ENCODE measurements at regions not wholly inside any gene's neighbourhood (a gene's known extent, or its start where the extent isn't known, plus 50 kb on each side); places are given as distances from the start of the nearest gene placed in this dataset.

GRCh38 chr13:21822029-21822428, 151.2 kb downstream of the FGF9 start:
- no peak for DNase-seq

DNA sequence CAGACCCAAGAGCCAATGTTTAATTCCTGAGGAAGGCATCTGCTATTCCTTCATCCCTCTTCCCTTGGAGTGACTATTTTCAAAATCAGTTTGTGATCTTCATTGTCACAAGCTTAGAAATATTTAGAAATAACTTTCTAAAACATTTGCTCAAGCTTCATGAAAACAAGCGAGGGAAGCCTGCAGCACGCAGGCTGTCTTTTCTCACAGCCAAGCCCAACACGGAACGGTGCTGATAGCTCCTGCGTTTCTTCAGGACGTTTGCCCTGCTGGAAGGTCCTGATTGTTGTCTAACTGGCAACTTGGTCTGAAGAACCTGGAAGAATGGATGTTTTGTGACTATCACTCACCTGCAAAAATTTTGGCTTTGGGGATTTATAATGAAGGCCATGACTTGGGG, 152.5 kb downstream of the FGF9 start:
- no peak for DNase-seq

- no peak for DNase-seq
Observed at GRCh38 chr13:21823949-21824348, 153.1 kb downstream of the FGF9 start.

GRCh38 chr13:21825186-21825585, 154.3 kb downstream of the FGF9 start:
- no peak for DNase-seq

DNA sequence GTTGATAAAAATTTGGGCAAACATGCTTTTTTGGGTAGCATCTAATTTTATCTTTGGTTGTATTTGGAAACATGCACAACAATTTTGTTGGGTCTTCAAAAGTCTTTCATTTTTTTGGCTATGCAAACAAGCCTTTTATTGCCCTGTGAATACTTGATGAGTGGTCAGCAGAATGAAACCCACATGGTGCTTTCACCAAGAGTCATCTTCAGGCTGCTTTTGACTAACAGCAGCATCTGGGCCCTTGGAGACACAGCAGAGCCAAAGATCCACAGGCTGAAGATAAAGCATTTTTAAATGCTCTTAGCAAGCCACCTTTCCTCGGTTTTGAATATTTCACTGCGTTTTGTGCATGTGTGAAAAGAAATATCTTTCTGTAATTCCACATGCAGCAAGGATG, 154.9 kb downstream of the FGF9 start:
- no peak for DNase-seq

- no peak for DNase-seq
Observed at GRCh38 chr13:21826214-21827015, 155.5 kb downstream of the FGF9 start.

DNA sequence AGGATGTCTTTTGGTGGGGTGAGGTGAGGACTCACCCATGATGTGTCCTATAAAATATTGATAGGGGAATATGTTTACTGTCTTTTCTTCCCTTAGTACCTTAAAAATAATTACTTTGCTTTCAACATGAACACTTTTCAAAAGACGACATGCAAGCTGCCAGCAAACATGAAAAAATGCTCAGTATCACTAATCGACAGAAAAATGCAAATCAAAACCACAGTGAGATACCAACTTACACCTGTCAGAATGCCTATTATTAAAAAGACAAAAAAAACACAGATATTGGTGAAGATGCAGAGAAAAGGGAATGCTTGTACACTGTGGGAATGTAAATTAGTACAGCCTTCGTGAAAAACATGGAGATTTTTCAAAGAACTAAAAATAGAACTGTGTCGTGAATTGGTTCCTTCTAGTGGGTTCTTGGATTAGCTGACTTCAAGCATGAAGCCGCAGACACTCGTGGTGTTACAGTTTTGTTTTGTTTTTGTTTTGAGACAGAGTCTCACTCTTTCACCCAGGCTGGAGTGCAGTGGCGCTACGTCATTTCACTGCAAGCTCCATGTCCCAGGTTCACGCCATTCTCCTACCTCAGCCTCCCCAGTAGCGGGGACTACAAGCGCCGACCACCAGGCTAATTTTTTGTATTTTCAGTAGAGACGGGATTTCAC, 160.9 kb downstream of the FGF9 start:
- no peak for DNase-seq

DNA sequence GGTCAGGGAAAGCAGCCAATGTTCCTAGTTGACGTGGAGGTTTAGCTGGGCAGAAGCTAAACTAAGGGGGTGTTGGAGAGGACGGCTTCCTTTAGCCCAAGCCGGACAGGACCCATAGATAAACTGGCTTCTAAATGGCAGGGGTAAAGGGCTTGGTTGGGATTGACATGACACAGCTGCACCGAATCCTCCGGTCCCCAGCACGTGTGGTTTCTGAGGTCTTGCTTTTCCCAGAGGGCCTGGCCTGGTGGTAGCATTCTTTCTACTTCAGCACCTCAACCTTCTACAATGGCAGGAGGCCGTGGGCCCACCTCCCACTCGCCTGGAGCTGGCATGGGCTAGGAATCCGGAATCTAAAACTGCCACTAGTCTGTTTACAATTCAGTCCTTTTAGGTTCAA, 163.0 kb downstream of the FGF9 start:
- DNase-seq = no peak

DNA sequence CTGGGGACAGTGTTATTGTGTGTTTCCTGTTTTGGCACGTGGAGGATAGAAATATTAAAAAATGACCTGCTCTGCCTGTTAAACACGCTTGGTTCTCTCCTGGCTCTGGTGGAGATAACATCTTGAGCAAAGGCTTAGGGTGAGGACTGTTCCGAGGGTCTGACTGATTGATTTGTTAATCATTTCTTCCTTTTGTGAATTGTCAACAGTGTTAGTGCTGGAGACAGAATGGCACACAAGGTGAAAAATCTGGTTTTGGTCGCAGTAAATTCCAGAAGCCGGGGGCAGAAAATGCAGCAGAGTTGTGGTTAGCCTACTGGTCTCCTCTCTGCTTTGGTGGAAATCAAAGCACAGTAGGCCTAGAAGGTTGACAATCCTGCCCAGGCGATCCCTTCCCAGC, 163.6 kb downstream of the FGF9 start:
- no peak for DNase-seq

- DNase-seq = no peak
Observed at GRCh38 chr13:21837288-21837687, 166.4 kb downstream of the FGF9 start.

- DNase-seq = no peak
Observed at GRCh38 chr13:21837841-21838551, 167.1 kb downstream of the FGF9 start.

DNA sequence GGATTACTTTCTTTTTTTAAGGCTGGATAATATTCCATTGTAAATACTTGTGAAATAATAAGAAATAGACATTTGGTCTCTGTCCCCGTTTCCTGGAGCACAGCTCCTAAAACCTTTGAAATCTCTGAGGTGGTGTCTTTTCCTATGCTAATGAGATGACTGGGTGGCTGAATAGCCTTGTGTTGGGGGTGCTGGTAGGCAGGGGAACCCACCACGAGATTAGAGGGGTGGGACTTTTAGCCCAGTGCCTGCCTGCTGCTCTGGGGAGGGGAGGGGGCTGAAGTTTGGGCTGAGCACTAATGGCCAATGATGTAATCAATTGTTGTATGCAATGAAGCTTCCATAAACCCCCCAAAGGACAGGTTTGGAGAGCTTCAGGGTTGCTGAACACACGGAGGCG, 175.7 kb downstream of the FGF9 start:
- DNase-seq = no peak

DNA sequence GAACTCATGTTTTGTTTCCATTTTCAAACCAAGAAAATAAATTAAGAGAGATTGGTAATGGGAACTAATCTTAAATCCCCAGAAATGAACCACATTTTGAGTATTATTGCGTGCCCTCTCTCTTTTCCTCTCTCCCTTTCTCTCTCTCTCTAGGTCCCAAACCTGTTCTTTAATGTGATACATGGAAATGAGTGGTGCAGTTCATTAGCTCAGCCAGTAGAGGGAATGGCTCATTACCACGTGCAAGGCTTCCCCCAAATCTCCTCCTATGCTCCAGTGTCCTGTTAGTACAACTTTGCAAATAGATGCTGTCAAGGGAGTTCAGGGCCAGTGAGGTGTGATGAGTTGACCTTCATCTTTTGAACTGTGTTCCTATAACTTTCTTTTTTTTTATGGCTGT, 178.4 kb downstream of the FGF9 start:
- no peak for DNase-seq

DNA sequence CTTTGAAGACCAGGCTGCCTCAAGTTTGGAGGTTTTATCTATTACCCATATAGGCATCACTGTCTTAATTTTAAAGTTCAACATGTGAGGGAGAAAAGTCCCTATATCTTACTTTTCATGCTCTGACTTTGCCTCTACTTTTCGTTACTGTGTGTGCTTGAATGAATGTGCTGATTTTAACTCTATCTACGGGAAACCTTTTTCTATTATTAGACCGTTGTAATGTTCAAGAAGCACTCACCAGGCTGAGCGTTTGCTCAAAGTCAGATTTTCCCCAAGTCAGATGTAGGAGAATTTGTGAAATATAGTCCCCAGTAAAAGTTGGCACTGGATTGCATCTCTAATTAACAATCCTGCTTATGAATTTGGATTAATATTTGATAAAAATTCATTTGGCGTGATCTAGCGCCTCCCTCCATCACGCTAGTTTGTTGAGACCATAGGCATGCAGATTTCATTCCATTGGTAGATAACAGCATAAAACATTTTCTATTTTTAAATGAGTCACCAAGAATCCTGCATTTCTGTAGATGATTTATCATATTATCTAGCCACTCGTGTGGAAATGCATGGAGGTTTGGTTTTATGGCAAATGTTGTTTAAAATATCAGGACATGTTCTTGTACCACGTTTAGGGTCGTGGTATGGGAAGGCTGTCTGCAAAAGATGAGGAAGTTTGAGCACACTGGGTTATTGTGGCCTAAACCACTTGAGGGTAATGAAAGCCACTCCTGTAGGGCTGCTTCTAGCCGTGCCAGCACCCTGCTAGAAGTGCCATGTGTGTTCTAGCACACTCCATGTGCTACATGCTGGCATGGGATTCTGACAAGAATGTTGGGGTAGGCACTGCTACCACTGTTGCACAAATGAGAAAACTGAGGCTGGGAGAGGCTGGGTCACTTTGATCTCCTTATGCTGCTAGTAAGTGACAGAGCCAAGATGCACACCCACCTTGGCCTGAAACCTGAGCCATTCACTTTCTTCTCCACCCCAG, 179.4 kb downstream of the FGF9 start:
- DNase-seq = no peak

GRCh38 chr13:21852043-21852442, 181.2 kb downstream of the FGF9 start:
- DNase-seq = no peak

DNA sequence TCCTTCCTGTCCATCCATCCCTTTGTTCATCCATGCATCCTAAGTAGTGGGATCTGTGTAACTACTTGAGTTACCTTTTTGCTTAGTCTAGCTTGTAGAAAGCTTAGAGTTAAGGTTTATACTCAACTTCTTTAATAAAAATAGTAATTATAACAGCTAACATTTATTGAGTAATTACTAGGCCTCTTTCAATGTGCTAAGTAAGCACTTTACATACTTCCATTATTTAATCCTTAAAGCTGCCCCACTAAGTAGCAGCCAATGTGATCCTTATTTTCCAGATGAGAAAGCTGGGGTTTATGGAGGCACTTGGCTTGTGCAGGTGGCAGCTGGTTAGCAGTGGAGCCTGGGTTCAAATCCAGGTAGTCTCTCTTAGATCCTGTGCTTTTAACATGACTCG, 182.9 kb downstream of the FGF9 start:
- no peak for DNase-seq

GRCh38 chr13:21868823-21869222, 197.9 kb downstream of the FGF9 start:
- DNase-seq = no peak

GRCh38 chr13:21871382-21871781, 200.5 kb downstream of the FGF9 start:
- no peak for DNase-seq

GRCh38 chr13:21871919-21872318, 201.0 kb downstream of the FGF9 start:
- DNase-seq = no peak

DNA sequence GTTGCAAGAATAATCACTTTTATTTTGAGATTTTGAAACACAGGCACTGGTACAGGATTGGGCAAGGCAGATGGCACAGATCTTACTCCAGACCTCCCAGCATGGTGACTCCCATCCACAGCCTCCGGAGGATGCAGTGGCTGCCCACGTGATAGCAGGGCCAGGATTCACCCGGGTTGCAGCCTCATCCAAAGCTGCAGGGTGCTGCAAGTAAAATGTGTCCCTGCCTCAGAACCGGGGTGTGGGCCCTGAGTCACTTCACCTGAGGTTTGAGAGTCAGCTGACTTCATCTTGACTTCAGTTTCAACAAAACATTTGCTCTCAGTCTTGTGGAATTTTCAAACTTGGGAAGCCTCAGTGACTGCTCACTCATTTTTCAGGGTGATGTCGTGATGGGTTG, 201.9 kb downstream of the FGF9 start:
- DNase-seq = no peak

DNA sequence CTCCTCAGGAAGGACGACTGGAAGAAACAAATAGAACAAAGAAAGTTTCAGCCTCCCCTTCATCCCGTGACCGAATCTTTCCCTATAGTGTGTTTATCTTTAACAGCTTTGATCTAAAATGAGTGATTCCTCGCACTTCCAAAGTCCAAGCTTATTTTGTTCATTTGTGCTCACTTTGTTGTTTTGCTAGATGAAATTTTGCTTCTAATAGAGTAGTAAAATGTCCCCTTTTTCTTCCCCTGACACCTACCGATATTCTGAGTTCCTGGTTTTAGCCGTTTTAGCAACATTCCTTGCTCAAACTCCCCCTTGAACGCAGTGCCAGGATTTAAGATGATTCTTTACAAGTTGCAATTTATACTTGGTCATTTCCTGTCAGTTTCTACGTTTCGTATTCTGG, 204.2 kb downstream of the FGF9 start:
- DNase-seq = no peak

- DNase-seq = no peak
Observed at GRCh38 chr13:21879263-21879914, 208.5 kb downstream of the FGF9 start.

Data from activated gamma-delta T cell (primary cell).